H1 (cell line): ENCODE measurements at regions not wholly inside any gene's neighbourhood (a gene's known extent, or its start where the extent isn't known, plus 50 kb on each side); places are given as distances from the start of the nearest gene placed in this dataset.

ENCODE experiments used
- HDAC6 ChIP-seq: IDR thresholded peaks from one replicate; pipeline ENCODE4 v1.7.1; 2012; ENCODE audit warnings: low read depth, mild to moderate bottlenecking, inconsistent platforms, low read length, moderate library complexity

DNA sequence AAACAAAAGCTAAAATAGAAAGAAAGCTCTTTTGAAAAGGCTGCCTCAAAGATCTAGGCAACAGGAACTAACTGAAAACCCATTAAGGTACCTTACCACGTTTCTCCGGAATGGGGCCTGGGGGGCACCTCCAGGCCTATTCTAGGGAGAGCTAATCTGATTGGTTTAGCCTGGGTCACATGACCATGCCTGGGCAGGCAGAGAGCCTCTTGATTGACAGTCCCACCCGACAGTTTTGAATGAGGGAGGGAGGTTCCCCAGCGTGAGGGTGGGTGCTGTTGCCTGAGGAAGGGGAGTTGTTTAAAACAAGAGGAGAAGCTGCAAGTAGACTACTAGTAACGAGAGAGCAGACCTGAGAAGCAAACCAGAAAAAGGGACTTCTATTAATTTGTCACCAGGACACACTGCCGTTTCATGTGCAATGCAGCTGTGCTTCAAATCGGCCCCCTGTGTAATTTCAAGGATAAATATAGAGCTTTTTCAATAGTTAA lies 143.4 kb upstream of the HS3ST2 start (continued):
- TF ChIP-seq HDAC6, result no peak
